ENCODE measurements at regions not wholly inside any gene's neighbourhood (a gene's known extent, or its start where the extent isn't known, plus 50 kb on each side); places are given as distances from the start of the nearest gene placed in this dataset.

DNA sequence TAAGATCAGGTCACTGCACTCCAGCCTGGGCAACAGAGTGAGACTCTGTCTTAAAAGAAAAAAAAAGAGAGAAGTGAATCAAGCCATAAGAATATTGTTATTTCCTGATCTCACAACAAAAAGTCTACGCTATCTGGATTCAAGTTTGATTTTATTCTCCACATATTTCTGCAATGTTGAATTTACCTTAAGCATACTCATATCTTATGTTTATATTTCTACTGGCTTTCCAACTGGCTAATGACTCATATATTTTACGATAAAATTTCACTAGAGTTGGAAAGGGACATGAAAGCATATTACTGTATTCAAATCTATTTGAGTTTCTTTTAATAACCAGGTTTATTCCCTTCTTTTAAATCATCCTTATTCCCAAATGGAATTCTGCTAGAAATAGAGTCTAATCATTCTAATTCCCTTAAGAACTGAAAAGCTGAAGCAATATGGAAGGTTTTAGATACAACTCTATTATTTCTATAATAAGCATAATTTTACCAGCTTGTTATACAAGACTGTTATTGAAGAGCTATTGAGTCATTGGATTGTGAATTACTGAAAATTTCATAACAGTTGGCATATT lies 276.9 kb upstream of the HS3ST5 start:
- no peaks in the 10 kb centered on the region for H3K9me3 ChIP-seq (ENCODE audit: low read length)
- no peaks in the 10 kb centered on the region for H4K20me1 ChIP-seq (ENCODE audit: insufficient read depth, low read length)
- H3K79me2 ChIP-seq (ENCODE audit: insufficient read depth, low read length) = no peaks in the 10 kb centered on the region
- H3K4me1 ChIP-seq (ENCODE audit: insufficient read depth, low read length, severe bottlenecking) = no peaks in the 10 kb centered on the region
- H3F3A ChIP-seq (ENCODE audit: insufficient read depth, low read length) = no peaks in the 10 kb centered on the region
- no peaks in the 10 kb centered on the region for H3K9me2 ChIP-seq (ENCODE audit: low read depth, low read length)
- H2AFZ ChIP-seq (ENCODE audit: low read length) = no peak overlapping the region
- no peaks in the 10 kb centered on the region for H3K27me3 ChIP-seq (ENCODE audit: insufficient read depth, low read length)
- no peak overlapping the region for H3K4me3 ChIP-seq (ENCODE audit: low read depth, low read length, poor library complexity, severe bottlenecking)
- H3K4me2 ChIP-seq (ENCODE audit: low read length) = no peak overlapping the region
- H3K9ac ChIP-seq (ENCODE audit: low read length) = no peak overlapping the region
- TF ChIP-seq EZH2 (IDR thresholded peaks at IDR 0.05; ENCODE audit: borderline replicate concordance, low read length) = no peak
- H3K27ac ChIP-seq (ENCODE audit: low read depth, low read length, poor library complexity, severe bottlenecking) = no peak overlapping the region
- H3K36me3 ChIP-seq (ENCODE audit: insufficient read depth, low read length) = no peaks in the 10 kb centered on the region

DNA sequence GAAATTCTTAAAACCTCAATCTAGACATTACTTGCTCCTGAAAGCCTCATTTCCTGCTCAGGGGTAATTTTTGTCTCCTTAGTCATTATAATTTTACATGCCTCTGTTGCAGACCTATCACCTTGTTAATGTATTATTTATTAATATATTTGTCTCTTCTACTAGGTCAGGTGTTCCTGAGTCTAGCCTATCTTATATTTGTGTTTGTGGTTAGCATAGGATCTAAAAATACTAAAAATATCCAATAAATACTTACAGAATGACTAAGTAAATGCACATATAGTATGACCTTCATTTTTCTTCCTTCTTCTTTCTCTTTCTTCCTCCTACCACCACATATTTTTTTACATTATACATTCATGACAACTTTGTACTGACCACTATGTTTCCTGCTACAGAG lies 268.9 kb upstream of the HS3ST5 start:
- H3K27me3 ChIP-seq (ENCODE audit: insufficient read depth, low read length) = no peaks in the 10 kb centered on the region
- H3K9ac ChIP-seq (ENCODE audit: low read length) = no peak overlapping the region
- no peak for TF ChIP-seq CTCF (IDR thresholded peaks at IDR 0.05; ENCODE audit: low read length)
- no peak for TF ChIP-seq EZH2 (IDR thresholded peaks at IDR 0.05; ENCODE audit: borderline replicate concordance, low read length)
- H2AFZ ChIP-seq (ENCODE audit: low read length) = no peak overlapping the region
- H3K9me3 ChIP-seq (ENCODE audit: low read length) = no peaks in the 10 kb centered on the region
- no peaks in the 10 kb centered on the region for H3F3A ChIP-seq (ENCODE audit: insufficient read depth, low read length)
- H3K4me1 ChIP-seq (ENCODE audit: insufficient read depth, low read length, severe bottlenecking) = no peaks in the 10 kb centered on the region
- no peaks in the 10 kb centered on the region for H3K36me3 ChIP-seq (ENCODE audit: insufficient read depth, low read length)
- H4K20me1 ChIP-seq (ENCODE audit: insufficient read depth, low read length) = no peaks in the 10 kb centered on the region
- no peak overlapping the region for H3K4me2 ChIP-seq (ENCODE audit: low read length)
- no peaks in the 10 kb centered on the region for H3K79me2 ChIP-seq (ENCODE audit: insufficient read depth, low read length)
- H3K27ac ChIP-seq (ENCODE audit: low read depth, low read length, poor library complexity, severe bottlenecking) = no peak overlapping the region
- H3K9me2 ChIP-seq (ENCODE audit: low read depth, low read length) = no peaks in the 10 kb centered on the region
- H3K4me3 ChIP-seq (ENCODE audit: low read depth, low read length, poor library complexity, severe bottlenecking) = no peak overlapping the region

GRCh38 chr6:114608091-114608490 lies 265.3 kb upstream of the HS3ST5 start:
- H2AFZ ChIP-seq (ENCODE audit: low read length) = no peak overlapping the region
- no peaks in the 10 kb centered on the region for H3K9me3 ChIP-seq (ENCODE audit: low read length)
- H3K4me1 ChIP-seq (ENCODE audit: insufficient read depth, low read length, severe bottlenecking) = no peaks in the 10 kb centered on the region
- no peaks in the 10 kb centered on the region for H3K79me2 ChIP-seq (ENCODE audit: insufficient read depth, low read length)
- H3K36me3 ChIP-seq (ENCODE audit: insufficient read depth, low read length) = no peaks in the 10 kb centered on the region
- H3K9me2 ChIP-seq (ENCODE audit: low read depth, low read length) = no peaks in the 10 kb centered on the region
- H3K9ac ChIP-seq (ENCODE audit: low read length) = no peak overlapping the region
- no peak overlapping the region for H3K4me3 ChIP-seq (ENCODE audit: low read depth, low read length, poor library complexity, severe bottlenecking)
- no peak overlapping the region for H3K4me2 ChIP-seq (ENCODE audit: low read length)
- H3K27me3 ChIP-seq (ENCODE audit: insufficient read depth, low read length) = no peaks in the 10 kb centered on the region
- H3K27ac ChIP-seq (ENCODE audit: low read depth, low read length, poor library complexity, severe bottlenecking) = no peak overlapping the region
- H4K20me1 ChIP-seq (ENCODE audit: insufficient read depth, low read length) = no peaks in the 10 kb centered on the region
- TF ChIP-seq CTCF (IDR thresholded peaks at IDR 0.05; ENCODE audit: low read length) (no peak), EZH2 (IDR thresholded peaks at IDR 0.05; ENCODE audit: borderline replicate concordance, low read length) (no peak)
- H3F3A ChIP-seq (ENCODE audit: insufficient read depth, low read length) = no peaks in the 10 kb centered on the region

- H3K9me2 ChIP-seq (ENCODE audit: low read depth, low read length) = no peaks in the 10 kb centered on the region
- TF ChIP-seq EZH2 (IDR thresholded peaks at IDR 0.05; ENCODE audit: borderline replicate concordance, low read length) (no peak), CTCF (IDR thresholded peaks at IDR 0.05; ENCODE audit: low read length) (no peak)
- no peaks in the 10 kb centered on the region for H4K20me1 ChIP-seq (ENCODE audit: insufficient read depth, low read length)
- no peaks in the 10 kb centered on the region for H3K4me1 ChIP-seq (ENCODE audit: insufficient read depth, low read length, severe bottlenecking)
- H3K27ac ChIP-seq (ENCODE audit: low read depth, low read length, poor library complexity, severe bottlenecking) = no peak overlapping the region
- H3K27me3 ChIP-seq (ENCODE audit: insufficient read depth, low read length) = no peaks in the 10 kb centered on the region
- H3K9me3 ChIP-seq (ENCODE audit: low read length) = no peaks in the 10 kb centered on the region
- H3K79me2 ChIP-seq (ENCODE audit: insufficient read depth, low read length) = no peaks in the 10 kb centered on the region
- H2AFZ ChIP-seq (ENCODE audit: low read length) = no peak overlapping the region
- H3K9ac ChIP-seq (ENCODE audit: low read length) = no peak overlapping the region
- no peak overlapping the region for H3K4me3 ChIP-seq (ENCODE audit: low read depth, low read length, poor library complexity, severe bottlenecking)
- H3K36me3 ChIP-seq (ENCODE audit: insufficient read depth, low read length) = no peaks in the 10 kb centered on the region
- H3F3A ChIP-seq (ENCODE audit: insufficient read depth, low read length) = no peaks in the 10 kb centered on the region
- no peak overlapping the region for H3K4me2 ChIP-seq (ENCODE audit: low read length)
Measured at GRCh38 chr6:114605656-114606055, 262.8 kb upstream of the HS3ST5 start.

Measured in OCI-LY1 (cell line).